ENCODE measurements at regions not wholly inside any gene's neighbourhood (a gene's known extent, or its start where the extent isn't known, plus 50 kb on each side); places are given as distances from the start of the nearest gene placed in this dataset.

DNA sequence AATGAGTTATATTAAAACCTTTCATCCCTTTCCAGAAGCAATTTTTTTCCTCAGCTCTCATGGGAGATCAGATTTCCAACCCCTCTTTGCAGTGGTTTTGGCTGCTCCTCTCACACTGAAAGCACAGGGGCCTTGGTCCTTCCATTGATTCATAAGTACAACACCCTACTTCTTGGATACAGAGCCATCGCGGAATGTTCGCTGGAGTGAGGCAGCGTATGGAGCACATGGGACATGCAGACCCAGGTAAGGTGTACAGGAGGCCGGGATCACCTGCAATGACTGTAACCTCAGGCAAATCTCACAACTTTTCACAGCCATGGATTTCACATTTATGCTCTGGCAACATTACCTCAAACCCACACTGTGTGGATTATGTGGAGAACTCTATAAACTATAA, 75.2 kb upstream of the HEY2 start:
- TF ChIP-seq CTCF (IDR thresholded peaks at IDR 0.05) (no peak), POLR2A (IDR thresholded peaks at IDR 0.05) (no peak)
